Endodermal cell (in vitro differentiated cells): ENCODE measurements at regions not wholly inside any gene's neighbourhood (a gene's known extent, or its start where the extent isn't known, plus 50 kb on each side); places are given as distances from the start of the nearest gene placed in this dataset.

Source experiments
- DNase-seq: peaks from one replicate; pipeline ENCODE4 v3.0.0-alpha.2; 2017
- H3K27ac ChIP-seq: 2 replicates; pipeline ENCODE4 v1.5.1; 2013; ENCODE audit warnings: mild to moderate bottlenecking, low read depth, low read length, moderate library complexity
- H3K27me3 ChIP-seq: 2 replicates; pipeline ENCODE4 v1.6.1; 2013; ENCODE audit warnings: mild to moderate bottlenecking, low read length, moderate library complexity; ENCODE audit not compliant: insufficient read depth, control insufficient read depth, poor library complexity, severe bottlenecking
- H3K36me3 ChIP-seq: 2 replicates; pipeline ENCODE4 v1.7.0; 2013; ENCODE audit warnings: mild to moderate bottlenecking, low read length, moderate library complexity; ENCODE audit not compliant: control insufficient read depth, insufficient read depth
- H3K4me1 ChIP-seq: one replicate; pipeline ENCODE4 v1.7.0; 2013; ENCODE audit warnings: low read length; ENCODE audit not compliant: control insufficient read depth, insufficient read depth
- H3K4me3 ChIP-seq: 2 replicates; pipeline ENCODE4 v1.5.1; 2013; ENCODE audit warnings: mild to moderate bottlenecking, low read length, moderate library complexity
- H3K9ac ChIP-seq: 2 replicates; pipeline ENCODE4 v1.6.1; 2013; ENCODE audit warnings: mild to moderate bottlenecking, low read length, moderate library complexity; ENCODE audit not compliant: poor library complexity, severe bottlenecking; ENCODE audit errors: extremely low read depth
- H3K9me3 ChIP-seq: 2 replicates; pipeline ENCODE4 v1.6.1; 2013; ENCODE audit warnings: mild to moderate bottlenecking, low read length, moderate library complexity; ENCODE audit not compliant: control insufficient read depth
- H3K27ac Mint-ChIP-seq: 2 replicates; pipeline ENCODE4 v1.8.0; 2020; ENCODE audit warnings: mixed read lengths
- H3K27me3 Mint-ChIP-seq: 2 replicates; pipeline ENCODE4 v1.8.0; 2021; ENCODE audit warnings: mild to moderate bottlenecking, mixed read lengths; ENCODE audit not compliant: insufficient read depth
- H3K36me3 Mint-ChIP-seq: 2 replicates; pipeline ENCODE4 v1.8.0; 2020; ENCODE audit warnings: low read depth, mixed read lengths
- H3K4me1 Mint-ChIP-seq: 2 replicates; pipeline ENCODE4 v1.8.0; 2020; ENCODE audit warnings: mixed read lengths
- H3K4me3 Mint-ChIP-seq: 2 replicates; pipeline ENCODE4 v1.8.0; 2020; ENCODE audit warnings: mild to moderate bottlenecking, moderate library complexity, mixed read lengths
- H3K9me3 Mint-ChIP-seq: 2 replicates; pipeline ENCODE4 v1.8.0; 2020; ENCODE audit warnings: mild to moderate bottlenecking, mixed read lengths
- WGBS, 2 experiments: methylation state at CpG; one replicate each; pipeline versions ENCODE4 v1.1.5 to v1.1.7; 2013; ENCODE audit warnings: missing lambda C conversion rate in 2 of 2, mixed read lengths in 1 of 2; ENCODE audit not compliant: insufficient coverage in 1 of 2, insufficient read length in 1 of 2; 5-methylcytosine and 5-hydroxymethylcytosine counted together
- TF ChIP-seq, protein P1 (sequence below): fragments of 200-600 bp; sonication (generic); conservative IDR thresholded peaks from 2 replicates; pipeline ENCODE4 v1.5.0; 2021; ENCODE audit warnings: antibody characterized with exemption, mild to moderate bottlenecking

DNA sequence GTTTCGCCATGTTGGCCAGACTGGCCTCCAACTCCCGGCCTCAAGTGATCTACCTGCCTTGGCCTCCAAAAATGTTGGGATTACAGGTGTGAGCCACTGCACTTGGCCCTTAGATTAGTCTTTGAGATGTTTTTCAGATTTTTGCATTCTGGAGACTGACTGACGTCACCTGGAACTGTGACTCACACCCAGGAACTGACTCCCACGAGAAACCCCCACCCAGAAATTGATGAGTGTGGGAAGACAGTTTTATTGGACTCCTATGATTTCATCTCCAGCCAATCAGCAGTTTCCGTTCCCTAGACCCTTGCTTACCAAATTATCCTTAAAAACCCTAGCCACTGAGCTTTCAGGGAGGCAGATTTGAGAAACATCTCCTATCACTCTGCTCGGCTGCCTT lies 867.3 kb downstream of the TYW1 start:
- Mint-ChIP-seq H3K4me1 (peaks cover 4% of the 10 kb centered on the region), H3K36me3 (no peaks in the 10 kb centered on the region), H3K9me3 (peaks cover 19% of the 10 kb centered on the region), H3K27ac (no peak overlapping the region), H3K27me3 (no peaks in the 10 kb centered on the region), H3K4me3 (no peak overlapping the region)
- Histone ChIP-seq H3K9me3 (peaks cover 25% of the 10 kb centered on the region), H3K36me3 (no peaks in the 10 kb centered on the region), H3K9ac (no peak overlapping the region), H3K27ac (no peak overlapping the region), H3K4me3 (no peak overlapping the region), H3K27me3 (no peaks in the 10 kb centered on the region), H3K4me1 (no peaks in the 10 kb centered on the region)
- 93 to 94% methylated on average over 2 to 6 of the region's 6 CpGs for WGBS, 2 experiments
- TF ChIP-seq, protein P1, sequence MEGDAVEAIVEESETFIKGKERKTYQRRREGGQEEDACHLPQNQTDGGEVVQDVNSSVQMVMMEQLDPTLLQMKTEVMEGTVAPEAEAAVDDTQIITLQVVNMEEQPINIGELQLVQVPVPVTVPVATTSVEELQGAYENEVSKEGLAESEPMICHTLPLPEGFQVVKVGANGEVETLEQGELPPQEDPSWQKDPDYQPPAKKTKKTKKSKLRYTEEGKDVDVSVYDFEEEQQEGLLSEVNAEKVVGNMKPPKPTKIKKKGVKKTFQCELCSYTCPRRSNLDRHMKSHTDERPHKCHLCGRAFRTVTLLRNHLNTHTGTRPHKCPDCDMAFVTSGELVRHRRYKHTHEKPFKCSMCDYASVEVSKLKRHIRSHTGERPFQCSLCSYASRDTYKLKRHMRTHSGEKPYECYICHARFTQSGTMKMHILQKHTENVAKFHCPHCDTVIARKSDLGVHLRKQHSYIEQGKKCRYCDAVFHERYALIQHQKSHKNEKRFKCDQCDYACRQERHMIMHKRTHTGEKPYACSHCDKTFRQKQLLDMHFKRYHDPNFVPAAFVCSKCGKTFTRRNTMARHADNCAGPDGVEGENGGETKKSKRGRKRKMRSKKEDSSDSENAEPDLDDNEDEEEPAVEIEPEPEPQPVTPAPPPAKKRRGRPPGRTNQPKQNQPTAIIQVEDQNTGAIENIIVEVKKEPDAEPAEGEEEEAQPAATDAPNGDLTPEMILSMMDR, result no peak
- no peak for DNase-seq

- DNase-seq, result no peak
- H3K27ac ChIP-seq, result no peak overlapping the region
Measured at GRCh38 chr7:67866054-67866453, 869.4 kb downstream of the TYW1 start.

GRCh38 chr7:67866812-67867211 lies 870.2 kb downstream of the TYW1 start:
- TF ChIP-seq, protein P1, result no peak
- Mint-ChIP-seq H3K27me3 (no peaks in the 10 kb centered on the region), H3K4me1 (peaks cover 4% of the 10 kb centered on the region), H3K4me3 (no peak overlapping the region), H3K36me3 (no peaks in the 10 kb centered on the region), H3K9me3 (peaks cover 11% of the 10 kb centered on the region), H3K27ac (no peak overlapping the region)
- H3K9ac ChIP-seq, result no peak overlapping the region
- H3K27me3 ChIP-seq, result no peaks in the 10 kb centered on the region
- H3K4me3 ChIP-seq, result no peak overlapping the region
- no peaks in the 10 kb centered on the region for H3K4me1 ChIP-seq
- DNase-seq, result no peak
- no peak overlapping the region for H3K27ac ChIP-seq
- H3K36me3 ChIP-seq, result no peaks in the 10 kb centered on the region
- 94 to 97% methylated on average over 3 of the region's 3 CpGs for WGBS, 2 experiments
- H3K9me3 ChIP-seq, result peaks cover 18% of the 10 kb centered on the region

More at GRCh38 chr7:67866054-67866453, 869.4 kb downstream of the TYW1 start:
- H3K4me3 Mint-ChIP-seq, result no peak overlapping the region
- H3K27me3 ChIP-seq, result no peaks in the 10 kb centered on the region
- no peaks in the 10 kb centered on the region for H3K36me3 ChIP-seq
- no peak overlapping the region for H3K4me3 ChIP-seq
- peaks cover 4% of the 10 kb centered on the region for H3K4me1 Mint-ChIP-seq
- peaks cover 19% of the 10 kb centered on the region for H3K9me3 Mint-ChIP-seq
- TF ChIP-seq, protein P1, result no peak
- H3K9ac ChIP-seq, result no peak overlapping the region
- no peaks in the 10 kb centered on the region for H3K4me1 ChIP-seq
- peaks cover 25% of the 10 kb centered on the region for H3K9me3 ChIP-seq
- no peaks in the 10 kb centered on the region for H3K27me3 Mint-ChIP-seq
- no peaks in the 10 kb centered on the region for H3K36me3 Mint-ChIP-seq
- no peak overlapping the region for H3K27ac Mint-ChIP-seq
